SK-N-SH (cell line): ENCODE measurements at regions not wholly inside any gene's neighbourhood (a gene's known extent, or its start where the extent isn't known, plus 50 kb on each side); places are given as distances from the start of the nearest gene placed in this dataset.

Source experiments
- CTCF ChIA-PET: fragments of 300-600, 350-600 bp; formaldehyde crosslinking; extraction: SDS; loops from one replicate; lab custom pipeline; 2021; lab: Yijun Ruan, JAX
- POLR2A ChIA-PET: fragments of 350-600 bp; sonication (Branson Sonifier 250); formaldehyde crosslinking; extraction: SDS; loops from one replicate; lab custom pipeline; 2020; ENCODE audit warnings: antibody characterized with exemption, inconsistent platforms; lab: Yijun Ruan, JAX
- DNase-seq: peaks from one replicate; pipeline ENCODE4 v3.0.0; 2012
- H2AFZ ChIP-seq: fragments of 200-600 bp; sonication (generic); 2 replicates; pipeline ENCODE4 v1.8.1; 2016; ENCODE audit warnings: antibody characterized with exemption, mild to moderate bottlenecking, low read depth
- H3F3A ChIP-seq: fragments of 200-600 bp; sonication (generic); replicated peaks from 2 replicates; pipeline ENCODE3; 2016; ENCODE audit warnings: antibody characterized with exemption, mild to moderate bottlenecking; ENCODE audit not compliant: insufficient read depth
- H3K27ac ChIP-seq, 2 experiments: fragments of 200-500 bp in 1 of 2; fragments of 200-600 bp in 1 of 2; sonication (Bioruptor generic) in 1 of 2; sonication (generic), shearing (Covaris generic) in 1 of 2; 2 replicates each; pipeline versions ENCODE4 v1.5.1 to v1.6.1; 2014 to 2016; ENCODE audit warnings: low read depth in 2 of 2, inconsistent platforms in 1 of 2, low read length in 1 of 2, mild to moderate bottlenecking in 1 of 2, mixed read lengths in 1 of 2
- H3K27me3 ChIP-seq: fragments of 200-600 bp; sonication (generic), shearing (Covaris generic); 2 replicates; pipeline ENCODE4 v1.6.1; 2016; ENCODE audit warnings: mixed run types; ENCODE audit not compliant: insufficient read depth
- H3K36me3 ChIP-seq, 2 experiments: fragments of 200-500 bp in 1 of 2; fragments of 200-600 bp in 1 of 2; sonication (Bioruptor generic) in 1 of 2; sonication (generic) in 1 of 2; replicated peaks in 1 of 2; 2 replicates each; pipeline versions ENCODE3 to v1.5.1; 2014 to 2016; ENCODE audit warnings: low read length in 1 of 2, mild to moderate bottlenecking in 1 of 2; ENCODE audit not compliant: insufficient read depth in 2 of 2, control insufficient read depth in 1 of 2
- H3K4me1 ChIP-seq, 2 experiments: fragments of 200-500 bp in 1 of 2; fragments of 200-600 bp in 1 of 2; sonication (Bioruptor generic) in 1 of 2; sonication (generic), shearing (Covaris generic) in 1 of 2; 2 replicates each; pipeline versions ENCODE4 v1.5.1 to v1.6.1; 2014 to 2016; ENCODE audit warnings: low read depth in 1 of 2, low read length in 1 of 2, mixed run types in 1 of 2; ENCODE audit not compliant: insufficient read depth in 2 of 2, control insufficient read depth in 1 of 2
- H3K4me2 ChIP-seq: fragments of 200-600 bp; sonication (generic), shearing (Covaris generic); 2 replicates; pipeline ENCODE4 v1.6.1; 2017; ENCODE audit warnings: mixed run types
- H3K4me3 ChIP-seq, 2 experiments: fragments of 200-500 bp in 1 of 2; fragments of 200-600 bp in 1 of 2; sonication (Bioruptor generic) in 1 of 2; sonication (generic), shearing (Covaris generic) in 1 of 2; 2 replicates each; pipeline versions ENCODE4 v1.5.1 to v1.8.1; 2014 to 2016; ENCODE audit warnings: low read depth in 2 of 2, inconsistent platforms in 1 of 2, low read length in 1 of 2, mild to moderate bottlenecking in 1 of 2, mixed read lengths in 1 of 2, moderate library complexity in 1 of 2
- H3K79me2 ChIP-seq: fragments of 200-600 bp; sonication (generic); 2 replicates; pipeline ENCODE4 v1.8.1; 2017; ENCODE audit warnings: mild to moderate bottlenecking; ENCODE audit not compliant: insufficient read depth
- H3K9ac ChIP-seq: fragments of 200-600 bp; sonication (generic); 2 replicates; pipeline ENCODE4 v1.6.1; 2017; ENCODE audit warnings: mixed run types
- H3K9me2 ChIP-seq: fragments of 200-600 bp; sonication (generic); 2 replicates; pipeline ENCODE4 v1.6.1; 2017; ENCODE audit warnings: mixed run types
- H3K9me3 ChIP-seq: fragments of 200-600 bp; sonication (generic); 2 replicates; pipeline ENCODE4 v1.6.1; 2017; ENCODE audit warnings: mixed run types, mild to moderate bottlenecking, moderate library complexity
- H4K20me1 ChIP-seq: fragments of 200-600 bp; sonication (generic); 2 replicates; pipeline ENCODE4 v1.6.1; 2017; ENCODE audit warnings: mild to moderate bottlenecking, mixed run types; ENCODE audit not compliant: insufficient read depth
- CHD2 ChIP-seq: fragments of 150-350 bp; IDR thresholded peaks from 2 replicates; pipeline ENCODE4 v1.6.1; 2018; ENCODE audit warnings: low read length; ENCODE audit not compliant: partially characterized antibody
- ELF1 ChIP-seq: IDR thresholded peaks from 2 replicates; pipeline ENCODE4 v1.4.0; 2012
- EZH2phosphoT487 ChIP-seq: fragments of 200-600 bp; sonication (generic); IDR thresholded peaks from 2 replicates; pipeline ENCODE4 v1.6.1; 2017; ENCODE audit warnings: low read depth, mixed run types, mild to moderate bottlenecking, antibody characterized with exemption, moderate library complexity, borderline replicate concordance
- FOSL2 ChIP-seq: IDR thresholded peaks from 2 replicates; pipeline ENCODE4 v1.4.0; 2012; ENCODE audit warnings: low read depth, mild to moderate bottlenecking, moderate library complexity, borderline replicate concordance
- GABPA ChIP-seq: IDR thresholded peaks from 2 replicates; pipeline ENCODE4 v1.4.0; 2012; ENCODE audit warnings: low read depth, mild to moderate bottlenecking
- JUND ChIP-seq: IDR thresholded peaks from 2 replicates; pipeline ENCODE4 v1.4.0; 2012
- MEF2A ChIP-seq: IDR thresholded peaks from 2 replicates; pipeline ENCODE4 v1.4.0; 2012; ENCODE audit warnings: low read depth, borderline replicate concordance
- MXI1 ChIP-seq: IDR thresholded peaks from 2 replicates; pipeline ENCODE4 v1.6.1; 2012; ENCODE audit warnings: mild to moderate bottlenecking, low read depth, low read length, improper control_type of control experiment
- RCOR1 ChIP-seq: fragments of 150-350 bp; IDR thresholded peaks from 2 replicates; pipeline ENCODE4 v1.6.1; 2017; ENCODE audit warnings: antibody characterized with exemption, low read length
- RFX5 ChIP-seq: IDR thresholded peaks from 2 replicates; pipeline ENCODE4 v1.6.1; 2012; ENCODE audit warnings: mild to moderate bottlenecking, improper control_type of control experiment, low read length
- SIN3A ChIP-seq: IDR thresholded peaks from 2 replicates; pipeline ENCODE4 v1.6.1; 2012; ENCODE audit warnings: low read depth, mild to moderate bottlenecking, low read length, moderate library complexity, borderline replicate concordance
- TEAD4 ChIP-seq: IDR thresholded peaks from 2 replicates; pipeline ENCODE4 v1.4.0; 2012; ENCODE audit warnings: mild to moderate bottlenecking, borderline replicate concordance; ENCODE audit not compliant: insufficient read depth
- WGBS: methylation state at CpG from one replicate; pipeline ENCODE4 v1.1.6; 2017; ENCODE audit warnings: low lambda C conversion rate; 5-methylcytosine and 5-hydroxymethylcytosine counted together
- TF ChIP-seq, protein P1 (sequence below): fragments of 200-600 bp; sonication (generic); IDR thresholded peaks from 2 replicates; pipeline ENCODE4 v1.6.1; 2017; ENCODE audit warnings: antibody characterized with exemption, mild to moderate bottlenecking, moderate library complexity
- TF ChIP-seq, protein P2 (sequence below): fragments of 150-350 bp; IDR thresholded peaks from 2 replicates; pipeline ENCODE4 v1.6.1; 2017; ENCODE audit warnings: antibody characterized with exemption, low read length, low read depth, borderline replicate concordance

DNA sequence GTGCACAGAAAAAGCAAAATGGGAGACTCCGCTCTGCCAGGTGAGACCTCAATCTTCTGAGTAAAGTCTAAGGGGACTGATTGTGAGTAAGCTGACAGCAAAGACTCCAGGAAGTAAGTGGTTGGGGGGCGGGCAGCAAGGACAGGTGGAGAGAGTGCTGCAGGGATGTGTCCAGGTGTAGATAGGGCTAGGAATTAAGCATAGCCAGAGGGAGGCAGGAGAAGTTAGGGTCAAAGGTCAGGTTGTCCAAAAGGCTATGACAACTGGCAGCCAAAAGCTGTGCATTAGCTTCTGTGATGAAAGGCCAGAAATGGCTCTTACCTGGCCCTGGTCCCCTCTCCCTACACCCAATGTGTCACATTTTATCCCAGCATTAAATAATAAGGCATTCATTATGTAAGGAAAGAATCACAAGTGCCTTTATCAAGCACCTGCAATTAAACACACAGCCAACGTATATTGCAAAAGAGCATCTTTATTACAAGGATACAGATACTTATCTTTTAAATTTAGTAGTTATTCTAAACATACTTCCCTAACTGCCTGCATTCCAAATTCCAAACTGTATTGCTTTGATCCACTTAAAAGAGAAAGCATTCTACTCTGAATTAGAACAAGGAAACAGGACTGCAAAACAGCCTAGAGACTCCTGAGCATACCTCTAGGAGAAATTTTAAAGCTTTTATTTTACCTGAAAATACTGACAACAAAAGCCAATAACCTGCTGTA is 247.9 kb downstream of the IRS1 start:
- Histone ChIP-seq H3F3A (no peaks in the 10 kb centered on the region), H3K9ac (no peak overlapping the region), H3K27me3 (no peaks in the 10 kb centered on the region), H2AFZ (no peak overlapping the region), H3K79me2 (no peaks in the 10 kb centered on the region), H3K9me3 (no peaks in the 10 kb centered on the region), H4K20me1 (no peaks in the 10 kb centered on the region), H3K36me3 (no peaks in the 10 kb centered on the region), H3K4me2 (no peak overlapping the region), H3K27ac (no peak overlapping the region), H3K9me2 (no peaks in the 10 kb centered on the region), H3K4me1 (no peaks in the 10 kb centered on the region; a peak in 2 of 4 replicates), H3K4me3 (no peak overlapping the region)
- ChIA-PET CTCF (interaction anchor here (1.4 kb wide), 1 partner anchor 13 kb away, joined by 4 read pairs; no protein-coding TSS in a partner anchor), POLR2A (no interaction called here)
- WGBS, result 70% methylated on average over 3 of the region's 3 CpGs
- no peak for TF ChIP-seq MXI1
- no peak for TF ChIP-seq GABPA
- TF ChIP-seq JUND, result no peak
- no peak for TF ChIP-seq SIN3A
- TF ChIP-seq, protein P1, sequence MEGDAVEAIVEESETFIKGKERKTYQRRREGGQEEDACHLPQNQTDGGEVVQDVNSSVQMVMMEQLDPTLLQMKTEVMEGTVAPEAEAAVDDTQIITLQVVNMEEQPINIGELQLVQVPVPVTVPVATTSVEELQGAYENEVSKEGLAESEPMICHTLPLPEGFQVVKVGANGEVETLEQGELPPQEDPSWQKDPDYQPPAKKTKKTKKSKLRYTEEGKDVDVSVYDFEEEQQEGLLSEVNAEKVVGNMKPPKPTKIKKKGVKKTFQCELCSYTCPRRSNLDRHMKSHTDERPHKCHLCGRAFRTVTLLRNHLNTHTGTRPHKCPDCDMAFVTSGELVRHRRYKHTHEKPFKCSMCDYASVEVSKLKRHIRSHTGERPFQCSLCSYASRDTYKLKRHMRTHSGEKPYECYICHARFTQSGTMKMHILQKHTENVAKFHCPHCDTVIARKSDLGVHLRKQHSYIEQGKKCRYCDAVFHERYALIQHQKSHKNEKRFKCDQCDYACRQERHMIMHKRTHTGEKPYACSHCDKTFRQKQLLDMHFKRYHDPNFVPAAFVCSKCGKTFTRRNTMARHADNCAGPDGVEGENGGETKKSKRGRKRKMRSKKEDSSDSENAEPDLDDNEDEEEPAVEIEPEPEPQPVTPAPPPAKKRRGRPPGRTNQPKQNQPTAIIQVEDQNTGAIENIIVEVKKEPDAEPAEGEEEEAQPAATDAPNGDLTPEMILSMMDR, result no peak
- no peak for TF ChIP-seq CHD2
- no peak for TF ChIP-seq TEAD4
- no peak for DNase-seq

DNA sequence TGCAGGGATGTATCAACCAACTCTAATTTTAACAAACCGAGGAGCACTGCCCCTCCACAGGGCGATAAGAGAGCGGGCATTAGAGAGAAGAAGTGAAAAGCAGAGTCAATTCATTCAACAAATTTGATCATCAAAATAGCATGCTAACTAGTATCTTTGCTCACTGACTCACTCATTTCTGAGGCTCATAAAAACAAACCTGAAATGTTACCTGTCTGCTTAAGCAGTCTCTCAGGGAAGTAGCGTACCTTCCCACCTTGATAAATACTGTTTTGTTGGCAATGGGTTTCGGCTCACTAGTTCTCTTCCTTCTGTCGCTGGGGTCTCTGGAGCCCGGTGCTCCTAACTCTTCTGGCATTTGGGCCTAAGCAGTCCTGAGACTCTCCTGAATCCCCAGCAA is 248.8 kb downstream of the IRS1 start:
- no peaks in the 10 kb centered on the region for H4K20me1 ChIP-seq
- no peaks in the 10 kb centered on the region for H3K27me3 ChIP-seq
- H3K4me3 ChIP-seq, result no peak overlapping the region
- H3F3A ChIP-seq, result no peaks in the 10 kb centered on the region
- H3K9me3 ChIP-seq, result no peaks in the 10 kb centered on the region
- 56% methylated on average over 7 of the region's 7 CpGs for WGBS
- ChIA-PET CTCF (interaction anchor here (1.4 kb wide), 1 partner anchor 12 kb away, joined by 4 read pairs; no protein-coding TSS in a partner anchor), POLR2A (no interaction called here)
- H3K4me1 ChIP-seq, result no peaks in the 10 kb centered on the region; a peak in 2 of 4 replicates
- H3K9ac ChIP-seq, result no peak overlapping the region
- H3K79me2 ChIP-seq, result no peaks in the 10 kb centered on the region
- H3K27ac ChIP-seq, result no peak overlapping the region
- no peak overlapping the region for H2AFZ ChIP-seq
- no peaks in the 10 kb centered on the region for H3K36me3 ChIP-seq
- H3K4me2 ChIP-seq, result no peak overlapping the region
- TF ChIP-seq, protein P1, result no peak
- TF ChIP-seq TEAD4 (no peak), FOSL2 (no peak), SIN3A (no peak), MEF2A (no peak), EZH2phosphoT487 (no peak), RCOR1 (no peak), ELF1 (no peak), RFX5 (no peak), JUND (no peak)
- TF ChIP-seq, protein P2, sequence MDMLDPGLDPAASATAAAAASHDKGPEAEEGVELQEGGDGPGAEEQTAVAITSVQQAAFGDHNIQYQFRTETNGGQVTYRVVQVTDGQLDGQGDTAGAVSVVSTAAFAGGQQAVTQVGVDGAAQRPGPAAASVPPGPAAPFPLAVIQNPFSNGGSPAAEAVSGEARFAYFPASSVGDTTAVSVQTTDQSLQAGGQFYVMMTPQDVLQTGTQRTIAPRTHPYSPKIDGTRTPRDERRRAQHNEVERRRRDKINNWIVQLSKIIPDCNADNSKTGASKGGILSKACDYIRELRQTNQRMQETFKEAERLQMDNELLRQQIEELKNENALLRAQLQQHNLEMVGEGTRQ, result no peak
- TF ChIP-seq, all 33 proteins: peak for 0
- H3K9me2 ChIP-seq, result no peaks in the 10 kb centered on the region
- DNase-seq, result no peak
